ENCODE measurements at regions not wholly inside any gene's neighbourhood (a gene's known extent, or its start where the extent isn't known, plus 50 kb on each side); places are given as distances from the start of the nearest gene placed in this dataset.
"Not testable (repeated sequence)": the region's sequence is repeated elsewhere in the genome, so short reads cannot be mapped to it uniquely, and the experiment has no call there.

GRCh38 chr4:34504731-34505130 lies 1739.6 kb downstream of the ARAP2 start:
- DNase-seq (ENCODE audit: low spot score); intact Hi-C loops (cut with DNase I): not testable (repeated sequence)

GRCh38 chr4:34506511-34507092 lies 1737.7 kb downstream of the ARAP2 start:
- intact Hi-C loops (cut with DNase I); DNase-seq (ENCODE audit: low spot score): not testable (repeated sequence)

- intact Hi-C loops (cut with DNase I), result no loop called here
- no peak for DNase-seq (ENCODE audit: low spot score)
Observed at GRCh38 chr4:34512616-34513015, 1731.7 kb downstream of the ARAP2 start.

- DNase-seq (ENCODE audit: low spot score), result no peak
- intact Hi-C loops (cut with DNase I), result no loop called here
Observed at GRCh38 chr4:34516524-34516923, 1727.8 kb downstream of the ARAP2 start.

- no peak for DNase-seq (ENCODE audit: low spot score)
- intact Hi-C loops (cut with DNase I), result no loop called here
Observed at GRCh38 chr4:34534916-34535315, 1709.4 kb downstream of the ARAP2 start.

GRCh38 chr4:34566091-34566490 lies 1678.2 kb downstream of the ARAP2 start:
- no peak for DNase-seq (ENCODE audit: low spot score)
- intact Hi-C loops (cut with DNase I), result no loop called here

GRCh38 chr4:34572026-34572425 lies 1672.3 kb downstream of the ARAP2 start:
- intact Hi-C loops (cut with DNase I), result no loop called here

GRCh38 chr4:34615315-34615714 lies 1629.0 kb downstream of the ARAP2 start:
- intact Hi-C loops (cut with DNase I), result no loop called here
- no peak for DNase-seq (ENCODE audit: low spot score)

More at GRCh38 chr4:34572026-34572425, 1672.3 kb downstream of the ARAP2 start:
- DNase-seq (ENCODE audit: low spot score), result no peak

- intact Hi-C loops (cut with DNase I), result no loop called here
- DNase-seq (ENCODE audit: low spot score), result no peak
Observed at GRCh38 chr4:34619531-34620162, 1624.7 kb downstream of the ARAP2 start.

GRCh38 chr4:34628471-34628870 lies 1615.8 kb downstream of the ARAP2 start:
- DNase-seq (ENCODE audit: low spot score), result no peak
- intact Hi-C loops (cut with DNase I), result no loop called here

- DNase-seq (ENCODE audit: low spot score), result no peak
- intact Hi-C loops (cut with DNase I), result no loop called here
Observed at GRCh38 chr4:34629451-34629850, 1614.9 kb downstream of the ARAP2 start.

GRCh38 chr4:34633241-34633640 lies 1611.1 kb downstream of the ARAP2 start:
- no peak for DNase-seq (ENCODE audit: low spot score)
- intact Hi-C loops (cut with DNase I), result no loop called here

GRCh38 chr4:34636623-34637022 lies 1607.7 kb downstream of the ARAP2 start:
- intact Hi-C loops (cut with DNase I), result no loop called here
- DNase-seq (ENCODE audit: low spot score), result no peak

GRCh38 chr4:34643476-34643875 lies 1600.8 kb downstream of the ARAP2 start:
- DNase-seq (ENCODE audit: low spot score), result no peak
- intact Hi-C loops (cut with DNase I), result no loop called here

- intact Hi-C loops (cut with DNase I), result no loop called here
- no peak for DNase-seq (ENCODE audit: low spot score)
Observed at GRCh38 chr4:34644579-34645115, 1599.7 kb downstream of the ARAP2 start.

- intact Hi-C loops (cut with DNase I), result no loop called here
- DNase-seq (ENCODE audit: low spot score), result no peak
Observed at GRCh38 chr4:34649716-34650115, 1594.6 kb downstream of the ARAP2 start.

- no peak for DNase-seq (ENCODE audit: low spot score)
- intact Hi-C loops (cut with DNase I), result no loop called here
Observed at GRCh38 chr4:34664051-34664450, 1580.3 kb downstream of the ARAP2 start.

- DNase-seq (ENCODE audit: low spot score), result no peak
- intact Hi-C loops (cut with DNase I), result no loop called here
Observed at GRCh38 chr4:34676400-34676799, 1567.9 kb downstream of the ARAP2 start.

- intact Hi-C loops (cut with DNase I), result no loop called here
- no peak for DNase-seq (ENCODE audit: low spot score)
Observed at GRCh38 chr4:34678431-34678830, 1565.9 kb downstream of the ARAP2 start.

GRCh38 chr4:34679228-34679627 lies 1565.1 kb downstream of the ARAP2 start:
- DNase-seq (ENCODE audit: low spot score), result no peak
- intact Hi-C loops (cut with DNase I), result no loop called here

GRCh38 chr4:34709564-34709963 lies 1534.8 kb downstream of the ARAP2 start:
- intact Hi-C loops (cut with DNase I), result no loop called here
- no peak for DNase-seq (ENCODE audit: low spot score)
